GM12872 (cell line): ENCODE measurements at regions not wholly inside any gene's neighbourhood (a gene's known extent, or its start where the extent isn't known, plus 50 kb on each side); places are given as distances from the start of the nearest gene placed in this dataset.

Experiments used
- TF ChIP-seq, protein P1 (sequence below): IDR thresholded peaks from 3 replicates; pipeline ENCODE4 v1.5.1; 2011; ENCODE audit warnings: low read depth, mild to moderate bottlenecking, low read length, moderate library complexity; ENCODE audit not compliant: insufficient read depth

- TF ChIP-seq, protein P1, sequence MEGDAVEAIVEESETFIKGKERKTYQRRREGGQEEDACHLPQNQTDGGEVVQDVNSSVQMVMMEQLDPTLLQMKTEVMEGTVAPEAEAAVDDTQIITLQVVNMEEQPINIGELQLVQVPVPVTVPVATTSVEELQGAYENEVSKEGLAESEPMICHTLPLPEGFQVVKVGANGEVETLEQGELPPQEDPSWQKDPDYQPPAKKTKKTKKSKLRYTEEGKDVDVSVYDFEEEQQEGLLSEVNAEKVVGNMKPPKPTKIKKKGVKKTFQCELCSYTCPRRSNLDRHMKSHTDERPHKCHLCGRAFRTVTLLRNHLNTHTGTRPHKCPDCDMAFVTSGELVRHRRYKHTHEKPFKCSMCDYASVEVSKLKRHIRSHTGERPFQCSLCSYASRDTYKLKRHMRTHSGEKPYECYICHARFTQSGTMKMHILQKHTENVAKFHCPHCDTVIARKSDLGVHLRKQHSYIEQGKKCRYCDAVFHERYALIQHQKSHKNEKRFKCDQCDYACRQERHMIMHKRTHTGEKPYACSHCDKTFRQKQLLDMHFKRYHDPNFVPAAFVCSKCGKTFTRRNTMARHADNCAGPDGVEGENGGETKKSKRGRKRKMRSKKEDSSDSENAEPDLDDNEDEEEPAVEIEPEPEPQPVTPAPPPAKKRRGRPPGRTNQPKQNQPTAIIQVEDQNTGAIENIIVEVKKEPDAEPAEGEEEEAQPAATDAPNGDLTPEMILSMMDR, result no peak
Measured at GRCh38 chr1:82177192-82177591, 376.5 kb downstream of the ADGRL2 start.

- TF ChIP-seq, protein P1, result no peak
Measured at GRCh38 chr1:82171955-82172354, 371.2 kb downstream of the ADGRL2 start.

- TF ChIP-seq, protein P1, result no peak
Measured at GRCh38 chr1:82168482-82168881, 367.7 kb downstream of the ADGRL2 start.

DNA sequence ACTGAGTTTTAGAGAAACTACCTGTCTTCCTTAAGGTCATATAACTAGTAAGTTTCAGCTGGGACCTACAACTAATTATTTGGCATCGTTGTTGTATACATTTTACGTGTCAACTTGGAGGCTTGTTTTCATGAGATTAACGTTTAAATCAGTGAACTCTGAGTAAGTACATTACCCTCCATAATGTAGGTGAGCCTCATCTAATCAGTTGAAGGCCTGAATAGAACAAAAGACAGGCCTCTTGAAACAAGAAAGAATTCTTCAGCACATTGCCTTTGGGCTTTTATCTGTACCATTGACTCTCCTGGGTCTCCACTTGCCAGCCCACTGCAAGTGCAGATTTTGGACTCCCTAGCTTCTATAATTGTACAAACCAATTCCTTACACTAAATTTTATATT is 364.6 kb downstream of the ADGRL2 start:
- TF ChIP-seq, protein P1, result no peak

- TF ChIP-seq, protein P1, result no peak
Measured at GRCh38 chr1:82162486-82163420, 362.0 kb downstream of the ADGRL2 start.

- TF ChIP-seq, protein P1, result no peak
Measured at GRCh38 chr1:82161700-82162141, 361.0 kb downstream of the ADGRL2 start.

- TF ChIP-seq, protein P1, result no peak
Measured at GRCh38 chr1:82160903-82161302, 360.2 kb downstream of the ADGRL2 start.
